AG04449 (cell line): ENCODE measurements at regions not wholly inside any gene's neighbourhood (a gene's known extent, or its start where the extent isn't known, plus 50 kb on each side); places are given as distances from the start of the nearest gene placed in this dataset.

ENCODE experiments used
- CTCF ChIA-PET: fragments of 350-600 bp; formaldehyde crosslinking; extraction: SDS; loops from one replicate; lab custom pipeline; 2021; ENCODE audit warnings: antibody characterized with exemption; lab: Yijun Ruan, JAX
- POLR2A ChIA-PET: fragments of 400-600, 350-600 bp; formaldehyde crosslinking; extraction: SDS; loops from one replicate; lab custom pipeline; 2020; ENCODE audit warnings: antibody characterized with exemption, inconsistent platforms; lab: Yijun Ruan, JAX
- DNase-seq: peaks from one replicate; pipeline ENCODE4 v3.0.0-alpha.2; 2010; ENCODE audit warnings: low read depth, low spot score
- H3K4me3 ChIP-seq: 2 replicates; pipeline ENCODE4 v1.5.1; 2011; ENCODE audit warnings: low read depth, mild to moderate bottlenecking, control low read depth, low read length
- CTCF ChIP-seq: IDR thresholded peaks from one replicate; pipeline ENCODE4 v1.5.1; 2011; ENCODE audit warnings: mild to moderate bottlenecking, moderate library complexity, low read length, control low read depth, inconsistent platforms; ENCODE audit not compliant: insufficient read depth; ENCODE audit errors: missing control alignments

GRCh38 chr13:80211566-80211965, 129.4 kb downstream of the SPRY2 start:
- CTCF ChIA-PET, result no interaction called here
- DNase-seq, result no peak
- POLR2A ChIA-PET, result no interaction called here
- no peak overlapping the region for H3K4me3 ChIP-seq
- no peak for TF ChIP-seq CTCF

DNA sequence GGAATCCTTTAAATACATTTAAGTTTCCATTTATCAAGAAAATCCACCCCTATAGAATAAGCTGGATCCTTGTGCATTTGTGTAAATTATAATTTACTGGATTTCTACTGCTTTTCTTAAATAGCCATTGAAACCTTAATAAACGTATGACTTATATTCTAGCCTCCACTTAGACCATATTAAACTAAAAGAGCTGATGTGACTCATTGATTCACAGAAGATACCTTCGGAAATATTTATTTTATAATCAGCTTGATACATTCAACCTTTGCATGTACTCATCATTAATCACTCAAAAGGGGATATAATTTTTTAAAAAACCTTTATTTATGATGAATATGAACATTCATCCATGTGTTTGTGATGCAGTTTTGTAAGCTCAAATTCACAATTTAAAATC, 136.3 kb downstream of the SPRY2 start:
- DNase-seq, result no peak
- no peak for TF ChIP-seq CTCF
- H3K4me3 ChIP-seq, result no peak overlapping the region
- CTCF ChIA-PET, result no interaction called here
- POLR2A ChIA-PET, result no interaction called here

DNA sequence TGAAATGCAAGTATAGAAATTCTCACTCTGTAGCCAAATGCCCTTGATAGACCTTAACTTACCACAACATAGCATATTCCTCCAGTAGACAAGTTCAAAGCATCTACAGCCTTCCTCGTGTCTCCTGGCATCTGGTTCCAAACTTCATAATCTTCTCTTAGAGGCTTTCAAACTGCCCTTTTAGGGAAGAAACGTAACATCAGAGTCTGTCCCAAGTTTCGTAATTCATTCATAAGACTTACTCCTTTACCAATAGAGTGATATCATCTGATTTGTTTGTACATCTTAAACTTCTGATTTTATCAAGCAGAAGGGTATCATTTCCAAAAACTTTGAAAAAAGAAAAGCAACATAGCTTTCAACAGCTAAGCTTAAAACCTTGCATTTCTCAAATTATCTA, 137.4 kb downstream of the SPRY2 start:
- no peak for DNase-seq
- TF ChIP-seq CTCF, result no peak
- ChIA-PET CTCF (interaction anchor here (1.1 kb wide), 1 partner anchor 140 kb away, joined by 4 read pairs; no protein-coding TSS in a partner anchor), POLR2A (no interaction called here)
- H3K4me3 ChIP-seq, result no peak overlapping the region

GRCh38 chr13:80201694-80202468, 139.0 kb downstream of the SPRY2 start:
- DNase-seq, result no peak
- no peak overlapping the region for H3K4me3 ChIP-seq
- TF ChIP-seq CTCF, result no peak
- ChIA-PET POLR2A (no interaction called here), CTCF (no interaction called here)

DNA sequence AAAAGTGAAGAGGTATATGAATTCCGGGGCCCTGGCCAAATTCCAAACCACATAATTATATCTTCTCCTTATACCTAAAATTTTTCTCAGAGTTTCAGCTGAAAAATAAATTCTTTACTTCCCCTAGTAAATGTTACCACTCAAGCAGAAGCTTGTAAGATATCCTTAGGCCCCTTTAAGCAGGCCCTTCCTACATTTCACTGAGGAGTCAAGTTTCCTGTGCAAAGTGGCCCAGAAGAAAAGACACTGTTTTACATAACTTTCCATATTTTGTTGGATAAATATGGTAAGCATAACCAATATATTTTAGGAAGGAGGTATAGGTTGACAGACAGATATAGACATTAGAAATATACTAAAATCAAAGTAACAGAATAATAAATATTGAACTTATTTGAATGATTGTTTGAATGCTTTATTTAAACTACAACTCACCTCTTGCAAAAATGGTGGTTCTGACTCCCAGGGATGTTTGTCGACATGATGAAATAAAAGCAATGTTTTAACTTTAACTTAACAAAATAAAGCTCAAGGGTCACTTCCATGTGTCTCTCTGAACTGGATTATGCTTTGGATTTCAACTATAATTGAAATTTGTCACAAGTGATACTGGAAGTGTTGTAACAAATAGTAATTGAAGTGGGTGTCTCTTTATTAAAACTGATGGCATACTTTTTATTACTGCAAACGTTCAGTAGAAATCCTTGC, 141.2 kb downstream of the SPRY2 start:
- DNase-seq, result no peak
- H3K4me3 ChIP-seq, result no peak overlapping the region
- no peak for TF ChIP-seq CTCF
- CTCF ChIA-PET, result no interaction called here
- POLR2A ChIA-PET, result no interaction called here

DNA sequence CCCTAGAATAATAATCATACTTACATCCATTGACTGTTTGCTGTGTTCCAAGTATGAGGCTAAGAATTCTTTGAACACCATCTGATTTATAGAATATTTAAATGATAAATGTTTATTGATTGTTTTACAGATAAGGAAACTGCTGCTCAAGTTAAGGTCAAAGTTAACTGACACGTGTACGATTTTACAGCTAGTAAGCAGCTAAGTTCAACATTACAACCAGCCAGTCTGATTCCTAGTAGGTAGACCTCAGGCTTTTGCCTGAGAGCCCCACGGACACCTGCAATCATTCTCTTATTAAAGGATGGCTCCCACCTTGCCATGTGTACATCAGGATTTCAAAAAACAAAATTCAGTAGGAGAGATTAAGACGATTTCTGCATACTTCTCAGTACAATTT, 141.9 kb downstream of the SPRY2 start:
- no peak for DNase-seq
- TF ChIP-seq CTCF, result no peak
- ChIA-PET POLR2A (no interaction called here), CTCF (no interaction called here)
- no peak overlapping the region for H3K4me3 ChIP-seq
